AG10803 (cell line): ENCODE measurements at regions not wholly inside any gene's neighbourhood (a gene's known extent, or its start where the extent isn't known, plus 50 kb on each side); places are given as distances from the start of the nearest gene placed in this dataset.
"Not testable (repeated sequence)": the region's sequence is repeated elsewhere in the genome, so short reads cannot be mapped to it uniquely, and the experiment has no call there.

ENCODE experiments used
- DNase-seq: peaks from one replicate; pipeline ENCODE4 v3.0.0; 2010; ENCODE audit warnings: low read depth
- H3K4me3 ChIP-seq: 2 replicates; pipeline ENCODE4 v1.5.1; 2011; ENCODE audit warnings: mild to moderate bottlenecking, low read length, control low read depth
- CTCF ChIP-seq: conservative IDR thresholded peaks from 2 replicates; pipeline ENCODE4 v1.5.1; 2011; ENCODE audit warnings: mild to moderate bottlenecking, low read length, control low read depth, inconsistent platforms

- H3K4me3 ChIP-seq = no peak overlapping the region
- DNase-seq = no peak
- TF ChIP-seq CTCF = no peak
Measured at GRCh38 chr4:159021597-159022385, 81.1 kb upstream of the RAPGEF2 start.

- TF ChIP-seq CTCF = no peak
- no peak overlapping the region for H3K4me3 ChIP-seq
- DNase-seq = no peak
Measured at GRCh38 chr4:159023741-159024140, 79.1 kb upstream of the RAPGEF2 start.

- H3K4me3 ChIP-seq = no peak overlapping the region
- no peak for DNase-seq
- TF ChIP-seq CTCF = no peak
Measured at GRCh38 chr4:159024266-159024665, 78.6 kb upstream of the RAPGEF2 start.

- DNase-seq = no peak
- no peak overlapping the region for H3K4me3 ChIP-seq
- TF ChIP-seq CTCF = no peak
Measured at GRCh38 chr4:159024828-159025227, 78.1 kb upstream of the RAPGEF2 start.

DNA sequence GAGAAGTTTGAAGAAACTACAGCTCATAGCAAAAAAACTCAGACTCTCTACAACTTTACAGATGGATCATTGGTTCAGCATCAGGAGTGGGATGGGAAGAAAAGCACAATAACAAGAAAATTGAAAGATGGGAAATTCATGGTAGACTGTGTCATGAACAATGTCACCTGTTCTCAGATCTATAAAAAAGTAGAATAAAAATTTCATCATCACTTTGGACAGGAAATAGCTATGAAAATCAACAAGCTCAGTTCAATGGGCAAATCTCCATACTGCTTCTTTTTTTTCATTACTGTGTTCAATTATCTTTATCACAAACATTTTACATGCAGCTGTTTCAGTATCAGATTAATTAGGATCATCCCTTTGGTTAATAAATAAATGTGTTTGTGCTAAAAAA lies 76.5 kb upstream of the RAPGEF2 start:
- no peak overlapping the region for H3K4me3 ChIP-seq
- no peak for DNase-seq
- no peak for TF ChIP-seq CTCF

DNA sequence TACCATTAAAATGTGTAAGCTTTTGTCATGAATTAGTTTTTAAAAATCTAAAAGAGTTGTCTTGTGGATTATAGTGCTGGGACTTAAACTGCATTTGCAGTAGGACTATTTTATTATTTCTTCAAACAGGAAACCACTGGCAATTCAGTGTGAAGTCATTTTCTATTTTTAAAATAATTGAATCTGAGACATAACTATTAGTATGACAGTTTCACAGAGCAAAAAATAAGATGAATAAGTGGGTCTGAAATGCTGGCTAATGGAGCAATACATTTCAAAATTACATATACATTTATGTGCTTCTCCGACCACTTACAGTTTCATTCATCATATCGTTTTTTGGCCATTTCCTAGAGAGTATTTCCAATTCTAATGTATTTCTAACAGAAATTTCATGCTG lies 75.3 kb upstream of the RAPGEF2 start:
- DNase-seq = no peak
- TF ChIP-seq CTCF = no peak
- no peak overlapping the region for H3K4me3 ChIP-seq

- DNase-seq = no peak
- no peak overlapping the region for H3K4me3 ChIP-seq
- TF ChIP-seq CTCF = no peak
Measured at GRCh38 chr4:159029481-159029880, 73.4 kb upstream of the RAPGEF2 start.

DNA sequence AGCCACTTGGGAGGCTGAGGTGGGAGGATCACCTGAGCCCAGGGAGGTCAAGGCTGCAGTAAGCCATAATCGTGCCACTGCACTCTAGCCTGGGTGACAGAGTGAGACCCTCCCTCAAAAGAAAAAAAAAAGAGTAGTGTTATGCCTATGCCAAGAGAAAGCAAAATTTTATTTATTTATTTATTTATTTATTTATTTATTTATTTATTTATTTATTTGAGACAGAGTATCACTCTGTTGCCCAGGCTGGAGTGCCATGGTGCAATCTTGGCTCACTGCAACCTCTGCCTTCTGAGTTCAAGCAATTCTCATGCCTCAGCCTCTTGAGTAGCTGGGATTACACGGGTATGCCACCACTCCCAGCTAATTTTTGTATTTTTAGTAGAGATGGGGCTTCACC lies 72.6 kb upstream of the RAPGEF2 start:
- not testable (repeated sequence) for DNase-seq, H3K4me3 ChIP-seq
